Activated CD8-positive, alpha-beta T cell treated with anti-CD3 and anti-CD28 coated beads for 36 hours (primary cell): ENCODE measurements at regions not wholly inside any gene's neighbourhood (a gene's known extent, or its start where the extent isn't known, plus 50 kb on each side); places are given as distances from the start of the nearest gene placed in this dataset.

Experiments used
- ATAC-seq: fragments of 200-7000 bp; cut with Tn5 transposase; one replicate; pipeline ENCODE4 v1.10.0; 2021; ENCODE audit warnings: mild to moderate bottlenecking, moderate library complexity
- CTCF ChIA-PET: fragments of 350-600 bp; sonication (Branson Sonifier 250); formaldehyde crosslinking; loops from one replicate; lab custom pipeline; 2021; ENCODE audit warnings: antibody characterized with exemption; lab: Charles Lee
- POLR2A ChIA-PET: fragments of 350-600 bp; sonication (Branson Sonifier 250); formaldehyde crosslinking; loops from one replicate; lab custom pipeline; 2021; ENCODE audit warnings: antibody characterized with exemption; lab: Charles Lee
- DNase-seq: peaks from one replicate; pipeline ENCODE4 v3.0.0-alpha.2; 2020
- H3K27ac Mint-ChIP-seq: one replicate; pipeline ENCODE4 v1.8.0; 2021; ENCODE audit warnings: mild to moderate bottlenecking, mixed read lengths
- H3K27me3 Mint-ChIP-seq: one replicate; pipeline ENCODE4 v1.8.0; 2021; ENCODE audit warnings: mixed read lengths
- H3K36me3 Mint-ChIP-seq: one replicate; pipeline ENCODE4 v1.8.0; 2021; ENCODE audit warnings: low read depth, mixed read lengths
- H3K4me1 Mint-ChIP-seq: one replicate; pipeline ENCODE4 v1.8.0; 2021; ENCODE audit warnings: low read depth, mixed read lengths
- H3K4me3 Mint-ChIP-seq: one replicate; pipeline ENCODE4 v1.8.0; 2021; ENCODE audit warnings: mild to moderate bottlenecking, moderate library complexity, mixed read lengths
- H3K9me3 Mint-ChIP-seq: one replicate; pipeline ENCODE4 v1.8.0; 2021; ENCODE audit warnings: mixed read lengths
- CTCF ChIP-seq: fragments of 200-600 bp; IDR thresholded peaks from one replicate; pipeline ENCODE4 v1.8.0; 2022; ENCODE audit warnings: antibody characterized with exemption, mild to moderate bottlenecking
- intact Hi-C: fragments of 100-400 bp; cut with micrococcal nuclease; formaldehyde crosslinking; loops from one replicate; pipeline ENCODE4 v1.10.0; 2022

- DNase-seq (no peak), ATAC-seq (no peak)
- intact Hi-C loops = no loop called here
- ChIA-PET CTCF (interaction anchor here (1.7 kb wide), 1 partner anchor 16 kb away, joined by 5 read pairs; no protein-coding TSS in a partner anchor), POLR2A (no interaction called here)
- Mint-ChIP-seq H3K9me3 (peaks cover 4% of the 10 kb centered on the region), H3K27ac (no peak overlapping the region), H3K4me3 (no peak overlapping the region), H3K36me3 (no peaks in the 10 kb centered on the region), H3K27me3 (no peaks in the 10 kb centered on the region), H3K4me1 (no peaks in the 10 kb centered on the region)
- TF ChIP-seq CTCF = no peak
Observed at GRCh38 chr5:107263387-107264018, 407.2 kb downstream of the EFNA5 start.

GRCh38 chr5:107257885-107258520, 412.7 kb downstream of the EFNA5 start:
- no peak for ATAC-seq
- intact Hi-C loops = no loop called here
- DNase-seq = no peak
- Mint-ChIP-seq H3K36me3 (no peaks in the 10 kb centered on the region), H3K27me3 (no peaks in the 10 kb centered on the region), H3K9me3 (peaks cover 4% of the 10 kb centered on the region), H3K27ac (no peak overlapping the region), H3K4me1 (no peaks in the 10 kb centered on the region), H3K4me3 (no peak overlapping the region)
- ChIA-PET CTCF (interaction anchor here (1.0 to 1.5 kb wide), 2 partner anchors 10 to 314 kb away, joined by 3 to 8 read pairs; no protein-coding TSS in a partner anchor), POLR2A (no interaction called here)
- TF ChIP-seq CTCF = no peak

- Mint-ChIP-seq H3K27me3 (no peaks in the 10 kb centered on the region), H3K9me3 (no peaks in the 10 kb centered on the region), H3K4me3 (no peak overlapping the region), H3K27ac (no peak overlapping the region), H3K4me1 (no peaks in the 10 kb centered on the region), H3K36me3 (no peaks in the 10 kb centered on the region)
- CTCF ChIA-PET = no interaction called here
- DNase-seq = no peak
- POLR2A ChIA-PET = no interaction called here
- intact Hi-C loops = no loop called here
- TF ChIP-seq CTCF = no peak
- ATAC-seq = no peak
Observed at GRCh38 chr5:107254902-107255234, 415.9 kb downstream of the EFNA5 start.

- intact Hi-C loops = no loop called here
- DNase-seq (no peak), ATAC-seq (no peak)
- no peaks in the 10 kb centered on the region for H3K36me3 Mint-ChIP-seq
- no peak overlapping the region for H3K27ac Mint-ChIP-seq
- H3K4me3 Mint-ChIP-seq = no peak overlapping the region
- H3K4me1 Mint-ChIP-seq = no peaks in the 10 kb centered on the region
- H3K9me3 Mint-ChIP-seq = no peaks in the 10 kb centered on the region
- CTCF ChIA-PET = no interaction called here
- H3K27me3 Mint-ChIP-seq = peaks cover 1% of the 10 kb centered on the region
- POLR2A ChIA-PET = no interaction called here
- no peak for TF ChIP-seq CTCF
Observed at GRCh38 chr5:107254214-107254901, 416.4 kb downstream of the EFNA5 start.

GRCh38 chr5:107253246-107253645, 417.5 kb downstream of the EFNA5 start:
- Mint-ChIP-seq H3K4me1 (no peaks in the 10 kb centered on the region), H3K9me3 (no peaks in the 10 kb centered on the region), H3K4me3 (no peak overlapping the region), H3K36me3 (no peaks in the 10 kb centered on the region), H3K27ac (no peak overlapping the region), H3K27me3 (peaks cover 5% of the 10 kb centered on the region)
- ATAC-seq (no peak), DNase-seq (no peak)
- no peak for TF ChIP-seq CTCF
- ChIA-PET POLR2A (no interaction called here), CTCF (no interaction called here)
- intact Hi-C loops = no loop called here
